Activated CD4-positive, alpha-beta T cell treated with anti-CD3 and anti-CD28 coated beads, Interleukin-2, Interleukin-6, amounts not matched to agents 100 ng/mL and 50 ng/mL, durations not matched to agents 16 hours and 8 hours (primary cell): ENCODE measurements at regions not wholly inside any gene's neighbourhood (a gene's known extent, or its start where the extent isn't known, plus 50 kb on each side); places are given as distances from the start of the nearest gene placed in this dataset.

Experiments
- DNase-seq: peaks from one replicate; pipeline ENCODE4 v3.0.0-alpha.2; 2020

DNA sequence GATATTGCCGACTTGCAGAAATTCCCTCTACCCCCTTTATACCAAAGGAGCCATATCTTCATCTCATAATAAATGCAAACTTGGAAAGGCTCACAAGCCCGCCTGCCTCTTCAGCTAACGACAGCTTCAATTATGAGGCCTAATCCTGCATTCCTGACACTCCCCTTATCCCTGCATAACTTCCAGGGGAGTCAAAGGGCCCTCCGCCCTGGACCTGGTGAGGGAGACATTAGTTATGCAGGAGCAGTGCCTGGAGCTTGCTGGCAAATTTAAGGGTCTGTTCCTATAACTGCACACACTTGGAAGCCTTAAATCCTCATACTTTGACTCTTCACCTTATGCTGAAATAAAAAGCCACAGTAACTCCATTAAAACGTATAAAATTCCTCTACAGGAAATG is 617.9 kb downstream of the BNC2 start:
- DNase-seq = no peak

DNA sequence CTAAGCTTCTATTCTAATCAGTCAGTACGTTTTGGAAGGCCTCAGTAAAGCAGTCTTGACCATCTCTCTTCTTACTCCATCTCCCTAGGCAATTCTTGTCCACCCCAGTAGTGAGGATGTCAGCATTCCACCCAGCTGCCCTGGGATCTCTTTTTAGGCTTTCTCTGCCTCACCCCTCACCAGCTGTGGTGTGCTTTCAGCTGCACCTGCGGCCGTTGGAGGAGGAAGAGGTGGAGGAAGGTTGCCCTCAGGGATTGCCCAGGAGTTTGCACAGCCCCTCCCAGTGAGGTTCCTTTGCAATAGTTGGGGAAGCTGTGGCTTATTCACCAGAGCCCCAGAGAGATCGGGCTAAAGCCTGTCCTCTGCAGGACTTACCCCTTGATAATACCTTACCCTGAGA is 615.8 kb downstream of the BNC2 start:
- no peak for DNase-seq

DNA sequence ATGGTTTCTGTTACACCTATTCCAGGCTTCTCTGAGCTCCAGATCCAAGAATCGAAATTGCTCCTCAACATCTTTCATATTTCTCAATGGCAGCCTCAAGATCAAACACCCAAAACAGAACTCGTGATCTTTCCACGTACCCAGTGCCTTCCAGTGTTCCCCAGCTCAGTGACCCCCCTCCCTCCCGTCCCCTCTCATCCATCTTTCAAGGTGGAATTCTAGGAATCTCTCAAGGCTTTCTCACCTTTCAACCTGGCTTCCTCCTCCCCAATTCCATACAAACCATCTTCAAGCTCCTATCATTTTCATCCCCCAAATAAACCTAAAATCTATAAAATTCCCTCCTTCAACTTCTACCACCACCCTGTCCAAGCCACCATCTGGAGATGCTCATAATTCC is 615.3 kb downstream of the BNC2 start:
- DNase-seq = no peak

DNA sequence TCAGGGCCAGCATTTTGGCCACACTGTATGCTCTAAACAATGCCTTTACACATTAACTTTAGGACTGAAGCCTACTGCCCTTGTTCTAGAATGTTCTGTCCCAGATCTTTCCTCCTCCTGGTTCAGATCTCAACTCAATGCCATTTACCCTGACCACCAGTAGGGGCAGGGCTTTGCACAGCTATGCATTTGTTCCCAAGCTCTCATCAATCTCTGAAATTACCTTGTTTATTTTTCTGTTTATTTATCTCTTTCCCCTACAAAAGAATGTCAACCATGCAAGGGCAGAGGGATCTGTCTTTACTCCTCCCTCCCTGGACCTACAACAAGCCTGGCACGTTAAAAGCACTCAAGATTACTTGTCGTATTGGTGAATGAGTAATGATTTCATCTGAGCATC is 612.9 kb downstream of the BNC2 start:
- no peak for DNase-seq

DNA sequence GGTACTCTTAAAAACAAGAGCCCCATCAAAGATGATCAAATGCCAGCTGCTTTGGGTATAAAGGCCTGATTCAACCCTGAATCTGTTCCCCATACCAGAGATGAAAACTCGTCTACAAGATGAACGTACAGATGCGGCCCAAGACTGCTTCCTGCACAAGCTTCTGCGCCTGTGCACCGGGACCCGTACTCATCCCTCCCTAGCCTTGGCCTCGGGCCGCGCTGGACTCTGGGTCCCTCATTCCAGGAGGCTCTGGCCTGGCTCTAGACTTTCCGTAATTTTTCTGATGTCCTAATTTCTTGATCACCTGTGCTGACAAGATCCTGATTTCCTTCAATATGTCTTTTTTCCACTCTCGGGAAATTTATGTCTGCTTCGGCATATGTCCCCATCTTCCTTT is 612.3 kb downstream of the BNC2 start:
- no peak for DNase-seq

DNA sequence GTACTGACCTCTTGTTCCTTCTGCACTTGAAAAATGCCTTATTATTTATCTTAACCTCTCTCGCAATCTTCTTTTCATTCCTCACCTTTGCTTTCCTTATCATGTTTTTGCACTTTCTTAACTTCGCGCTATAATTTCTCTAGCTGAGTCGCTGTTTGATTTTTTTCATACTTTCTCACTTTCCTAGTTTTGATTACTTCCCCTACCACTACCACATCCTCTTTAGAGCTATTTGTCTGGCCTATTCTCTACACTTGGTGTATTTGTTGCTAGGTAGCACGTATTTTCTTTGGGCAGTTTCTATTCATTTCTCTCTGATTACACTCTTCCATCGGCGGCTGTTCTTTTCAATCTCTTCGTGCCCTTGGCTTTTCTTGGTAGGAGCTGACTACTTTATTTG is 611.8 kb downstream of the BNC2 start:
- no peak for DNase-seq

DNA sequence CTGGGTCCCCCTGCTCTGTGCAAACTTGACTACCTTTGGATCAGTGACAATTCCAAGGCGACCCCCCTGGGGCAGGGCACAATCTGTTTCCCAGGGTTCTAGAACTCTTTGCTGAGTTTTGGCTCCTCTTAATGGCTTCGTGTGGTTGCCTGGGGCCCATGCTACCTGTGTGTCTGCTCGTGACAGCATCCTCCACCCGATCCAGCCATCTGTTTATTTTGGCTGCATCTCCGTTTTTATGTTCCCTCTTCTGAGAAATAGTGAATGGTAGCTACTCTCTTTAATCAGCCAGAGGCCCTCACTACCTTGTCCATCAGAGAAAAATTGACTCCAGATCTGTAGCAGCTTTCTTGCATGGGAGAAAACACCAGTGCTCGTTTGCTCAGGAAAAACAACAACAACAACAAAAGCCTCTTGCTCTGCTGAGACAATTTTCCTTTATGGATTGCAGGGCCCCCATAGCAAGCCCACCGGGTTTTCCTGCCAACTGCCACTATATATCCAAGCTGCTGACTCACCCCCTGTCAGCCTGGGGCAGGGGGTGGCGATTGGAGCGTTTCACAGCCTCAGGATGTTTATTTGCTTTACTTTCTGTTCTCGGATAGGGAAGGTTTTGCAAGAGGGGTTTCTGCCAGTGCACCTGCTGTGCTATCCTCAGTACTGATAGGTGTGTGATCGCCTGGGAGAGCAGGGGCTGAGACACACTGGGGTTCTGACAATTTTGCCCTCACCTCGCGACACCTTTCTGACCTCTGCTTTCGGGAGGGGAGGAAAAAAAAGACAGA is 607.8 kb downstream of the BNC2 start:
- no peak for DNase-seq

DNA sequence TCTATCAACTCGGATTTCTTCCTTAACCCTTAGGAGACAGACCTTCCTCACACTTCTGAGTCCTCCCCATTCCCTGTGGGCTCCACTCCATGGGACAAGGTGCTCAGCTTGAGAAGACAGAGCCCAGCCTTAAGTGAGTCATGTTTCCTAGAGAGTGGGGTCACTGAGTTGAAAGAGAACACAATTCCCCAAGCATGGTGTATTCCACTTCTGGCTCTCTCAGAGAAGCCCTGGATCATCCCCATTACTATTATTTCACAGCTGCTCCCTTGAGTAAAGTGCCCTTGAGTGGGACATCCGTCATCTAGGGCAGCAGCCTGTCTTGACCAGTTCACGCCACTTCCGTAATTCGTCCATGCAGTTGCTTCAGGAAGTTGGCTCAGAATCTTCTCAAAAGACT is 604.8 kb downstream of the BNC2 start:
- DNase-seq = no peak

DNA sequence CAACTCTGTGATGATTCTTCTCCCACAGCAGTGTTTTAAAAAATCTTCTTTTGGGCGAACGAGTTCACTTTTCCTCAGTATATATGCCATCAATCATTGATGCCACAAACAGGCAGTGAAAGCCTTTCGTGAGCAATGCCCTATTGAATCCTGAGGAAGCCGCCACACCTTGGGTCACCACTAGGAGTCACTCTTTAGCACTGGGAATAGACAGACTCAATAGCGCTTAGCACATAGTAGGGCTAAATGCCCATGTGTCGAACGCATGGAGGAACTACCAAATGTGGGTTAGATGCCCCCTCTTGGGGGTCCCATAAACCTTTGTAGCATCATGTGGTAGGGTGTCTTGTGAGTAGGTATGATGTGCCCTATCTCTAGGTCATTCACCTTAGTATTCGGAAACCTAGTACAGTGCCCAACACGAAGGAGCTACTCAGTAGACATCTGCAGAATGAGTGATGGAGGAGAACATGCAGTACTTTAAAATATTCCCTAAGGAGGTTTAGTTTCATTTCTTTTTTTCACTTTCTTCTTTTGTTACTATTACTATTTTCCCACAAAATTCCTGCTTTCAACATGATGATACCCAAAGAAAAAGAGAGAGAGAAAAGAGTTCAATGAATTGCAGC is 603.7 kb downstream of the BNC2 start:
- DNase-seq = peak; percentile 14

DNA sequence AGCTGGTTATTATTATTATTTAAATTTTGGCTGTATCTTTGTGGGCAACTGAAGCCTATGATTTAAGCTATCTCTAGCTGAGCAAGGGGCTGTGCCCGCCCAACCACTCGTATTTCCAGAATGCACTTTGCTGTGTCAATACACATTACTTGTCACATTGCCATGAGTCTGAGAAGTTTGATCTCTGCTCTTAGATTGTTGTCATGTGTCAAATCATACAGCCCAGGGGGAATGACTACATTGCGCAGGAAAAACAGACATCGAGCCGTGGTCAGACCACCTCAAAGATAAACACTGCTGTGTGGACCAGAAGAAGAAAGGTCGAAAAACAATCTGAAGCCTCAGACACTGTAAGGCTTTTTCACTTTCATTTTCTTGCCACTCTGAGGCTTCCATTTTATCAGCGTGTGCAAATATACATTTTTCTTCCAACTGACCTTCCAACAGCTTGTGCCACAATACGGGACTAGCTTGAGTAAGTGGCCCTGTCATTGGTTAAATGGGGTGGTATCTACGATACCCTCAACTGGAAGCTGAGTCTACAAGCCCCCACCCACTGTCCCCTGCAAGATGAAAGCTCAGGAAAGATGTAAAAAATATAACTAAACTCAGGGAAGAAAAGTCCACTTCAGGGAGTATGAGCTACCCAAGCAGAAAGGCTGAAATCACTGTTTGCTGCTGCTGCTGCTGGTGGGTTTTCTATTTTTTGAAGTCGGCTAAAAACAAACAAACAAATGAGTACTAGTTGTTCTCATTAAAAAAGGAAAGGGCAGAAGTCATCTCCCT is 603.0 kb downstream of the BNC2 start:
- no peak for DNase-seq

DNA sequence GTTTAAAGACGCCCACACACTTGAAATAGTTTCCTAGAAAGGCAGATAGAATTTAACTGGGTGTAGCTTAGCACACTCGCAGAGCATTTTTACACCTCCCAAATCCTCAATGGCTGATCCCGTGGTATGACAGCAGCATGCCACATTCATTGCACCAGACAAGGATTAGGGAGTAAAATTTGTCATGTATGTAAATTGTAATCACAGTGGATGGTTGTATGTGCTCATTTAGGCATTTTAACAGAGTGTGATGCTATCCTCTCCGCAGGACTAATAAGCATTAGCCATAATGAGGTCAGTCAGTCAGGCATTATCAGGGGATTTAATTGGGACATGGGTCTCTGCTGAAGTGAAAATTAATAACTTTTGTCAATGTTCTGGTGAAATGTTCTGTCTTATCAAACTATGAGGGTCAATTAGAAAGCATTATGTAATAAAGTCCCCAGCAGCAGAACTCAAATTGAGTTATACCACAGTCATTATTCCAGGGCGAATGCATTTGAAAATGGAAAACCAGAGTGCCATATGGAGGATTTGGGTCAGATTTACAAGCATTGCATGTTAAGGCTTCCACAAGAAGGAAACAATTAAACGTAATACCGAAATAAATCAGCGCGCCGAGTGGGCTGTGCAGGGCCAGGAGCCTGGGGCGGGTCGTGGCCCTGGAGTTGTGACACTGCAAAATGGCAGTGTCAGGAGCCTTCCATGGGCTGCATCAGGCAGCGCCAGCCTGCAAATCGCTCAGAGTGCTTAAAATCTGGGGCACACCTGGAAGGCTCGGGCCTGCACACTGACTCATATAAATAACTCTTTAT is 602.2 kb downstream of the BNC2 start:
- no peak for DNase-seq

DNA sequence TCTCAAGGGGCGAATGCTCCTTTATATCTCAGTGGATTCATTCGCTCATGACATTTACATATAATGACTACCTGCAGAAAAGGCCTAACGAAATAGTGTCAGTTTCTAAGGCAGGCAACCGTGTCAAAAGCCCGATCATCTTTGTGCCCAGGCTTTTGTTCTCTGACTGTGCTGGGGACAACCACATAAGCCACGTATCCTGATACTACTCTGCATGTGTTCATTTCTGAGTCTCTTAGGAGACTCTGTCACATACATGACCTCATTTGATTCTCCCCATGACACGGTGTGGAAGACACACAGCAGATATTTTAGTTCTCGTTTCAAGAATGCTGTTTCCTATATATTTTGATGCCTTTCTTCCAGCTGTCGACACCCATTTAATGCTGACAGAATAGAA is 598.5 kb downstream of the BNC2 start:
- DNase-seq = no peak

DNA sequence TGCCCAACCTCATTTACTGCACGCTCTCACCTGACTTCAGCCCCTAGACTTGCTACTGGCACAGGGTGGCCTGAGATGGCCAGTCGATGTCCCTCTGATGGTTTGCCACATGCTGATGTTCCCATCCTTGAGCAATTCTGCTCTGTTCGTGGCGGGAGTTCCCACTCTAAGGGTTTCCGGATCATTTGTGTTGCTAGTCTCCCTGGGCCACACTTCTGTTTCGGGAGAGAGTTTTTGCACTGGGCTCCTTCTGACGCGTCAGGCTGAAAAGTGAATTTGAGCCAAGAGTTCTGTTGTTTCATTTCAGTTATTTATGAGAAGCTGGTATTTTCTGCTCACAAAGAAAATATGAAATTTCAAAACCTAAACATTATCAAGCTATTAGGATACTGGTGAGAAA is 597.7 kb downstream of the BNC2 start:
- DNase-seq = no peak

DNA sequence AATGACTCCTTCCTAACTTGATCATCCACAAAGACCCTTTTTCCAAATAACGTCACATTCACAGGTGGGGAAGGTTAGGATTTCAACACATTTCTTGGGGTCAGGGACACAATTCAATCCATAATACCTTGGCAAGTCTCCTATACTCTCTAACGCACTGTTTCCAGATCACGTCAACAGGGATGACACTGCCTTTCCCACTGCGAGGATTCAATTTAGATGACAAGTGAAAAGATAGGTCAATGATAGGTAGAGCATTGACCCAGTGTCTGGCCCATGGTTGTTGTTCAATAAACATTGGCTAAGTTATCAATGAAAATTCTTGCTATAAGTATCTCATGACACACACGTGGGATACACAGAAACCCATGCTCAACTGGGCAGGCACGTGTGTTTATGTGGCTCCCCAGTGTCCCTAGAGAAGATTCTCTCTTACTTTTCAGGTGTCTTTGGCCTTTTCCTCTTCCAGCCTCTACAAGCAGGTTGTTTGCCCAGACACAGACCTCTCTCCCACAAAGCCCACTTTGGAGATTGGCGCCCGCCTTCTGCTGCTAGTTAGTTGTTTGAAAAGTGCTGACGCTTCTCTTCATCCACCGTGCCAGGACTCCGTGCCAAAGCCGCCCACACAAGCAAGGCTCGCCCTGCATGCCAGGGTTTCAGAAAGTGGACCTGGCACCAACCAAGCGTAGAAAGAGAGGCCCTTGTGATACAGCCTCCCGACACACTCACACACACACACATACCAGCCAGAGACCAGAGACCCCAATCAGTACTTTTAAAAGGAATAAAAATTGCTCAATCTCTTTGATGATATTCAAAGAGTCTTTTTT is 594.5 kb downstream of the BNC2 start:
- no peak for DNase-seq

DNA sequence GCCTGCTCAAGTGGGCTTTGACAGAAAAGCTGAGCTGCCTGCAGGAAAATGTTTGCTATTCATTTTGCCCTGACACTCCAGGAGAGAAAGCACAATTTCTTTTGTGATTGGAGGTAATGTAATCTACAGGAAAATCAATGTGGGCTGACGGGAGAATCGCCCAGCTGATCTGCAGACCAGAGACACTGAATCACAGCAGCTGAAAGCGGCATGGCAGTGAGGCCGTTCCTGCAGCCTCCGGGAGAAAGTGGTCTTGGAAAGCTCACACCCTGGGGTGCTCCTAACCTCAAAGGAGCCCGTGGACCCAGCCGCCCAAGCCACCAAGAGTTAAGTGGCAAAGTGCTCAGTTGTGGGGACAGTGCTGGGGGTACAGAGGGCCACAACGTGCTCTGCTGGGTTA is 593.6 kb downstream of the BNC2 start:
- DNase-seq = no peak

DNA sequence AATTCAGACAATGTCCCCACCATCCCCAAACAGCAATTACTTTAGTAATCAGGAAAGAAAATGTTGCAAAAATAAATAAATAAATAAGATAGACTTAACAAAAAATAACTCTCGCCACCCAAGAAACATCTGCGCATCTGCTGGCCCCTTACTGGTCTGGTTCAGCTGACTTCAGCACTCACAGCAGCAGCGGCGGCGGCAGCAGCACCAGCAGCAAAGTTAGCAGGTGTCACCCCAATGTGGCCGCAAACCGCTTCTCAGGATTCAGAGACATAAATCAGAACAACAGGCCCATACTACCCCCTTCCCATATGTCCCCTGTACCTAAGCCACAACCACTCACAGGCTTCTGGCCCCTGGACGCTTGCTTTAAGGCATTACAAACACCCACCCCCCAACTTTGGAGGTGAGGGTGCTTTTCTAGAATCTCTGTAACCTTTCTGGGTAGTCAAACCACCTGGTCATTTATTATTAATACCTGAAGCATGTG is 593.0 kb downstream of the BNC2 start:
- DNase-seq = no peak

DNA sequence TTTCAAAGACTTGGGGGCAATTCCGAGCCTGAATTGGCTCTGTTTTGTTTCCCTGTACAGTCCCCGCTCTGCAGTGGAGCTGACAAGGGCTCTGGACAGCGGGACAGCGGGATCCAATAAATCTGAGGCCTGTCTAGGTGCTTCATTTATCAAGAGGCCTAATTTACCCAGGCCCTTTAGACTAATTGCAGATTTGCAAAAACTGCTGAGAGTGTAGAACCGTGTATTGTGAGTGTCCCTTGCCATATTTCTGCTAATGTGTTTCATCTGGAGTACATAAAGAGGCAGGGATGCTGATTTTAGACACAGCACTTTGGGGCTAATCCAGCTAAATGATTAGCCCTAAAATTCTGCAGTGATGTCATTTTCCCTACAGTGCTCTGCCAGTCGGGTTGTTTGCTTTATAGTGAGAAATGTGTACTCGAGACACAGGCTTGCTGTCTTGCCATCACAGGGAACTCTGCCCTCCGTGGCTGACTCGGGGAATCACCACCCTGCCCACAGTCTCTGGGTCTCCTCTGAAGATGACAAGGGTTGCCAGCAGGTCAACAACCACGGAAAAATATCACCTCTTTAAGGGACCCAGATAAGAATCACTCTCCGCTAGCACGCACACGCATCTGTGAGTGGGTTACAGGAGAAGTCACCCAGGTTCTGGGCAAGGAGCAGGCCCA is 592.0 kb downstream of the BNC2 start:
- no peak for DNase-seq

DNA sequence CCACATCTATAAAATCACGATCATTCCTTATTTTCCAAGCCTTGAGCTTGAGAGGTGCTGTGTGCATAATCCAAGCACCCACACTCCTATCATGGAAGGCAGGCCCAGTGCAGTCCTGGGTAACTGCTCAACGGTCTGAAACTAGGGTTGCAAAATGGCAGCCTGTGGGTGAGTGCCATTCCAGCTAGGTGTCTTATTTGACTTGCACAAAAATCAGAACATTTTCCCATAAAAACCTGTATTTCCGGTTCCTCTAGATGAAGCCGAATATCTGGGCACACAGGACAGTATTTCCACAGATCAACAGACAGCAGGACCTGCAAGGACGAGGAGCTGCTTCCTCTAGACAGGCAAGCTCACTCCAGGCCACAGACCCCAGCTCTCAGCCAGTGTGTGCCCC is 588.8 kb downstream of the BNC2 start:
- no peak for DNase-seq

DNA sequence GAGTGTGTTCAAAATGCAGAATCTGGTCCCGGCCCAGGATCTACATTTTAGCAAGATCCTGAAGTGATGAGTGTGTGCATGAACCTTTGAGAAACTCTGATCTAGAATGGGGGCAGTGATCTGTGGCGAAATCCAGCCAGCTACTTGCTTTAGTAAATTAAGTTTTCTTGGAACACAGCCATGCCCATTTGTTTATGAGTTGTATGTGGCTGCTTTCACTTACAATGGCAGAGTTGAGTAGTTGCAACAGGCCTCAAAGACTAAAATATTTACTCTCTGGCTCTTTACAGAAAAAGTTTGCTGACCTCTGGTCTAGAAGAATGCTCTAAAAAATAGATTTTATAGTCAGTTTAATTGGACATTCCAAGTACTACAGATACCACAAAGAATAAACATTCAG is 588.3 kb downstream of the BNC2 start:
- DNase-seq = no peak

DNA sequence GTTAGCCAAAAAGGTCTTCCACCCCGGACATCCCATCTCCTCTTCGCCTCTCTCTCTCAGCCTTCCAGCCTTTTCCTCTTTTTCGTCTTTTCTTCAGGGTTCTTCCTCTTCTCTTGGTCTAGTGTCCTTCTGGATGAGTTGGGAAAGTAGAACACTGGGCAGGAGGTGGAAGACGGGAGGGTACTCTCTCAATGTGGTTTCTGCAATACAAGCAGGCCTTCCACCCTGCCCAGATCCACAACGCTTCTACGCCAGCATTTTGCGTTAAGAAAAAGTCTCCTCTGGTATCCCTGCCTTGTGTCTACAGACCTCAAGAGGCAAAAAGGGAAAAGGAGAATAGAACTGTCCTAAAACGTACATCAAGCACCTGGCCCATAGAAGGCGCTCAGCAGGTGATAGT is 587.8 kb downstream of the BNC2 start:
- DNase-seq = no peak

DNA sequence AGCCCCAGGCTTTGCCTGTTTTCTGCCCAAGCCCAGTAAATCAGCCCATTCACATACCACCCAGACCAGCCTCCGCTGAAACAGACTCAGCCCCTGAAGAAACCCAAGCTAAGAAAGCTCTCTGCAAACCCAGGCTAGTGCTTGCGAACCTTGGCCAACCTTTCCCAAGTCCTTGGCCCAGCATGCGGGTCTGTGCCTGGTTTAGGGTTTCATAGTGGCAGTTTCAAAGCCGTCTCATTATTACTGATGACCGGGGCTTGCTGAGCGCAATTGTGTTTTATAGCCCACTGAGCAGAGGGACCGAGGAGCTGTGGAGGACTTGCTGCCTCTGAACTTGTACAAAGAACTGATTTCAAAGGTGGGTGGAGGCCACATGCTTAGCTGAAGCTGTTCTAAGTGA is 584.3 kb downstream of the BNC2 start:
- DNase-seq = no peak

DNA sequence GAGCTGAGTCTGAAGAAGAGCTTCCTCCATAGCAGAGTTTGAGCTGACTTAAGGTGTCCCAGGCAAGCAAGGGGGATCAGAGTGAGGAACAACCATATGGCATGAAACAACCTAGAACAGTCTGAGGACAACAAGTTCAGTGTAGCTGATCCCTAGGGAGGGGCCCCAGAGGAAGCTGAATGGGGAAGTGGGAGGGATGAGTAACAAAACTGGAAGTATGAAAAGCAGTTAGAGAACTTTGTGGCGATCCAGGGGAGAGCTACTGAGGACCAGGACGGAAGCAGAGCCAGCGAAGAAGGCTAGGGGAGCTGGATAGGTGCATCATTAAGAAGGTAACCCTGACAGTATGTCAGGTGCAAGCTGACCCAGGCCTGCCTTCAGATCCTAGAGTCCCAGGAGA is 580.8 kb downstream of the BNC2 start:
- DNase-seq = no peak
